ENCODE measurements at regions not wholly inside any gene's neighbourhood (a gene's known extent, or its start where the extent isn't known, plus 50 kb on each side); places are given as distances from the start of the nearest gene placed in this dataset.

GRCh38 chr18:77560341-77560992, 310.8 kb downstream of the GALR1 start:
- no peak overlapping the region for H3K4me3 ChIP-seq (ENCODE audit: low read depth, low read length)
- in situ Hi-C loops (cut with HindIII; ENCODE audit: low sequenced_read_pairs) = no loop called here
- no peak for DNase-seq (ENCODE audit: low read depth)
- no peak for TF ChIP-seq CTCF (IDR thresholded peaks at IDR 0.05; ENCODE audit: low read depth, low read length, missing control alignments)

DNA sequence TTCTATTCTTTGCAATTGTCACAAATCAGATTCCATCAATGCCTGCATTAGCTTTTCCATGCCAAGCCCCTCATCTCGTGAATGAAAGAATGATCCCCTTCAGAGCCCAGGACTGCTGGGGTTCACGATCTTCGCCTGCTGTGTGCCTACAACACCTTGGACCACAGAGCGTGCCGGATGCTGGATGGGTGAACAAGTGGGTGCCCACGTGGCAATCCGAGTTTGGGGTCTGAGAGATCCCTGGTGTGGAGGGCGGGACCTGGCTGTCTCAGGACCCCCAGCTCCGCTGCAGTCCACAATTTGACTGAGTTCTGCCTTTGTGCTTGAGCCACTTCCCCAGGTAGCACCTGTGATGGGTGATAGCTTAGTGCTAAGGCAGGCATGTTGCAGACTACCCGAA, 317.0 kb downstream of the GALR1 start:
- H3K4me3 ChIP-seq (ENCODE audit: low read depth, low read length) = no peak overlapping the region
- DNase-seq (ENCODE audit: low read depth) = no peak
- TF ChIP-seq CTCF (IDR thresholded peaks at IDR 0.05; ENCODE audit: low read depth, low read length, missing control alignments) = no peak
- in situ Hi-C loops (cut with HindIII; ENCODE audit: low sequenced_read_pairs) = no loop called here

GRCh38 chr18:77567205-77567604, 317.6 kb downstream of the GALR1 start:
- DNase-seq (ENCODE audit: low read depth) = no peak
- no peak for TF ChIP-seq CTCF (IDR thresholded peaks at IDR 0.05; ENCODE audit: low read depth, low read length, missing control alignments)
- in situ Hi-C loops (cut with HindIII; ENCODE audit: low sequenced_read_pairs) = no loop called here
- H3K4me3 ChIP-seq (ENCODE audit: low read depth, low read length) = no peak overlapping the region

DNA sequence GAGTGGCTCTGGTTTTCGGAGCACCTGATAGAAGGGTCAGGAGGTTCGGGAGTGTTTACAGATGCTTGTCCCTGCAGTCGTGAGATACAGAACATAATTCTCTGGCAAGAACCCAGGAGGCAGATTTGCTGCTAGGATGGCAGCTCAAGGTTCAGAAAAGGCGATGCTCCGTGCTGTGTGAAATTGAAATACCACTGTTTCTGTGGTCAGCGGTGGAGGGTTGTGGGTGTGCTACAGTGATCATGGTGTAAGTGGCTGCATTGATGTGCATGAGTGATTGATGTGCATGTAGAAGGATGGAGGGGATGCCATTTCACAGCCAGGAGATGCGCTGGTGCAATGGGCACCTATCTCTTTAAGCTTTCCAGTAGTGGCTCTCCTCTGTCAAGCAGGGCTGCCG, 322.1 kb downstream of the GALR1 start:
- TF ChIP-seq CTCF (IDR thresholded peaks at IDR 0.05; ENCODE audit: low read depth, low read length, missing control alignments) = no peak
- H3K4me3 ChIP-seq (ENCODE audit: low read depth, low read length) = no peak overlapping the region
- no peak for DNase-seq (ENCODE audit: low read depth)
- in situ Hi-C loops (cut with HindIII; ENCODE audit: low sequenced_read_pairs) = no loop called here

DNA sequence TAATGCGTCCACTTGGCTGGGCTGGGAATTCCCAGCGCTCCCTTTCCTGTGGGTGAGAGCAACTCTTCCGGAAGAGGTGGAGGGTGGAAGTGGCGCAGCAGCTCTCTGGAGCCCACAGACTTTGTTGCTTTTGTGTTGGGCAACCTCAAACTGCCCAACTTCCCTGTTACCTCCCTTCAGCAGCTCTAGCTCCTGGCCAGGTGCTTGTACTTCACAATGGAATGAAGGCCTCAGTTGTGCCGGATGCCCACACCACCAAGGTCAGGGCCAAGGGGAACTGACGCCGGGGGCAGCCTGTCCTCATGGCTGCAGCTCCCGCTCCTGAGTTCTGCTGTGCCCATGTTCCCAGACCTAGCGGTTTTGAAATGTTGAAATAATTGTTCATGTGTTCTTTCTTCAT, 322.9 kb downstream of the GALR1 start:
- no peak for TF ChIP-seq CTCF (IDR thresholded peaks at IDR 0.05; ENCODE audit: low read depth, low read length, missing control alignments)
- in situ Hi-C loops (cut with HindIII; ENCODE audit: low sequenced_read_pairs) = no loop called here
- H3K4me3 ChIP-seq (ENCODE audit: low read depth, low read length) = no peak overlapping the region
- DNase-seq (ENCODE audit: low read depth) = no peak

GRCh38 chr18:77573571-77573970, 323.9 kb downstream of the GALR1 start:
- no peak for DNase-seq (ENCODE audit: low read depth)
- no peak overlapping the region for H3K4me3 ChIP-seq (ENCODE audit: low read depth, low read length)
- in situ Hi-C loops (cut with HindIII; ENCODE audit: low sequenced_read_pairs) = no loop called here
- no peak for TF ChIP-seq CTCF (IDR thresholded peaks at IDR 0.05; ENCODE audit: low read depth, low read length, missing control alignments)

Data from astrocyte of the cerebellum (primary cell).